NCI-H146 treated with DMSO at 0.1 percent for 48 hours (cell line): ENCODE measurements at regions not wholly inside any gene's neighbourhood (a gene's known extent, or its start where the extent isn't known, plus 50 kb on each side); places are given as distances from the start of the nearest gene placed in this dataset.
"Not testable (repeated sequence)": the region's sequence is repeated elsewhere in the genome, so short reads cannot be mapped to it uniquely, and the experiment has no call there.

Experiments used
- DNase-seq: peaks from one replicate; lab custom pipeline; 2025; ENCODE audit not compliant: unreplicated experiment; lab: John Stamatoyannopoulos, UW

DNA sequence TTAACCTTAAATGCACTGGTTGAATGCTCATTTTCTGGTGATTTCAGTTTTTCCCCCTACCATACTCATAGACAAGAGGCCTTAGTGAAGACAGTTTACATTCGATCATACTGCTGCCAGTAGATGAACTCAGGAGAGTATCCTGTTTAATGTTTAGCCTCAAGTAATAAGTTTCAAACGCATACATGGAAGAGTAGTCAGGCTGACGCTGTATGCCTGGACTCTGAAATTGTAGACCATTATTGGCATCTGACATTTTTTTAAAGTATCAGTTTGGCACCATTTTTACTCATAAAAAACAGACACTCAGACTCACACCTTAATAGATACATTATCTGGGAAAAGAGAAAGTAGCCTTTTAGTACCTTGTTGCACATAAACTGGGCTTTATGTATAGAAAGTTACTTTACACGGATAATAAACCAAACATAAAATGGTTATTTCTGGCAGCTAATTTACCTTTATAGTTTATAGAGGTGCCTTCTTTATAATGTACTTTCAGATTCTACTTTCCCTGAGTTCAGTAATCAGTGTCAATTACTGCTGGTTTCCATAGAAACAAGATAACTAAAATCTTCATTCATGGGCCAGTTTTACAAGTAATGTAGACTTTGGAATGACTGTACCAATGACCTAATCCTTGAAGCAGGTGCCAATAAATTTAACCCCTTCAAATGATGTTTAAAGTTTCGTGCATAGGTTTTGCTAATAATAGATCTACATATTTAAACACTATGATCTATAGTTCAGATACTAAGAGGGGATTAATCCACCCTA, 183.8 kb upstream of the ITGA1 start:
- no peak for DNase-seq

DNA sequence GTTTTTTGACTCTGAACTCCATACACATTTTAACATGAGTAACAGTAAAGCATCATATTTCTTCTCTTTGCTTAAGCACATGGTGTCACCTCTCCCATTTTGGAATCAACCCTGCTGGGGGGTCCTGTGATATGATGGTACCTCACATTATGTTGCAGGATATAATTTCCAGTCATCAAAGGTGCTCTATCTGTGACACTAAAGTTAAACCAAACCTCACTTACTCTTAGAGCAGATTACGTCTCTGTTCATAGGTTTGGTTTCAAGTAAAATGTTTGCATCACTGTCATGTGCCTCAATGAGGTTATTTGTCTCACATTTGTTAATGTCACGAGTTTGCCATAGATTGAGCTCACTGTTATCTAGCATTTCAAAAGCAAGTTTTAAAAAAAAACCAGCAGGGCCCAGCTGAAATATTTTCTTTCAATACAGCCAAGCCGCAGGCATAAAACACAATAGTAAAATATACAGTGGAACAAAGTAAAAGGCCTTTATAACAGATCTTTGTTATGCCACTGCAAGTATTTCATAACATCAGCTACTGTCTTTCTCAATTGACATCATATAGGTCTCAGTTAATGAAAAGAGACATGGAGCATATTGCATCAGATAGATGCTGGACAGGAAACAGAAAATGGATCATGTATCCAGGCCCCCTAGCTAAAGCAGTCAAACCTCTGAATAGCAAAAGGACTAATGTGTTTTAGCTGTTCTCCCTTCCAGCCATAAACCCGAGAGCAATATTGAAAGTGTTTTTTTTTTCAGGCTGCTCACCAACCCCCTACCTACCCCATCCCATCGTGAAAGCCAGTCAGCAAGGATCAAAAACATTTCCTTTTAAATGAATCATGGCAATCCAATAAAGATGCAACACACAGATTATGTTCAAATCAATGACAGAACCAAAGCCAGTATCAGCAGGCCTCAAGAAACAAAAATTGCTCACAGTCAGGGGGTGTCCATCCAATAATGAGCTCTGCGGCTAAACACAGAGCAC, 182.1 kb upstream of the ITGA1 start:
- no peak for DNase-seq

DNA sequence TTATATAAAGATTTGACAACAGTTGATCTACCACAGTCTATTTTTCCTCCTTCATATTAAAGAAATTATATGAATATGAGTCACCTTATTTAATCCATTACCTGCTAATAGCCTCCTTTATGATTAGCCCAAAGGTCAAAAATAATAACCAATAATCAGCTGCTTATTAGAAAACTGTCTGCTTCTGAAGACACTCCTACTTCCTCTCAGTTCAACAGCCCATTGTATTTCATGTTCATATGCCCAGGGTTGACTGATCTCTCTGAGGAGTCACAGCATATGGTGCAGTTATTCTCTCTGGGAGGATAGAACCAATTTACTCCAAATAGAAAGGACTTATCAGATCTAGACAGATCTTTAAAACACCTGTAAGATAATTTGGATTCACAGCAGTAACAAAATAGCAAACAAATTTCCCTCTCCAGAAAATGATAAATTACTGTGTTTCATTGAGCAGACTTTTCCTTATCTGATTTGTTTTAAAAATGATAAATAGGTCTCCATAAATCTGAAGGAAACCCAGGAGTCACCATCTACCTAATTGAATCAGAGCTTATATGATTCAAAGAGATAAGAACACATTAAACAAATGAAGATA, 180.4 kb upstream of the ITGA1 start:
- no peak for DNase-seq

DNA sequence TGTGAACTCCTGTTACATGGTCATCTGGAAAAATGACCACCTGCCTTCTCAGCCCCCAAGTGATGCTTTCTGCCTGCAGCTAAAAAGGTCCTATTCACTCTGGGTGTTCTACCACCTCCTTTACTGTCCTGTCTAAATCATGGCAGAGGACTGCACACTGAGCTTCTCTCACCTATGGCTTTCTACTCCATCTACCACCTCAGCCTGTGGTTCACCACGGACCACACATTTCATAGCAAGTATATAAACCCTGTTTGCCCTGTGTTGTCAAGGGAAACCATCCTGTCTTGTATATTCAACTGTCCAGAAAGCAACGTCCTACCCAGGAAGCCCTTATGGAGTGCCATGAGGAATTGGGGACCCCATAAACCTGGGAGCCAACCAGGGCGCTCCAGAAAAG, 167.4 kb upstream of the ITGA1 start:
- DNase-seq, result no peak

DNA sequence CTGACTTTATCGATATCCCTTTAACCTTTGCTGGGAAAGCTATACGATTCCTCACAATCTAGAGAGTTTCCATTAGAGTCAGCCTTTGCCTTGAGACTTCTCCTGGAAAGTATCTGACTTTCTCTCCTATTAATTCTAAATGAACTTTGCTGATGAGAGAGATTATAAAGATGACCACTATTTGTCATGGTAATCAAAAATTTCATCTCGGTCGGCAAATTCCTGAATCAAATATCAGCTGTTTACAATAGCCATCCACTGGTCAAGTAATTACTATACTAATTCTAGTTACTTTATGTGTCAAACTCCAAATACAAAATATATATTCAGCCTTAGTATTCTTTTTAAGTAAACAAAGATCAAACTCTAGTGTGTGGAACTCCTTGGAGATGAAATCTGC, 164.4 kb upstream of the ITGA1 start:
- no peak for DNase-seq

DNA sequence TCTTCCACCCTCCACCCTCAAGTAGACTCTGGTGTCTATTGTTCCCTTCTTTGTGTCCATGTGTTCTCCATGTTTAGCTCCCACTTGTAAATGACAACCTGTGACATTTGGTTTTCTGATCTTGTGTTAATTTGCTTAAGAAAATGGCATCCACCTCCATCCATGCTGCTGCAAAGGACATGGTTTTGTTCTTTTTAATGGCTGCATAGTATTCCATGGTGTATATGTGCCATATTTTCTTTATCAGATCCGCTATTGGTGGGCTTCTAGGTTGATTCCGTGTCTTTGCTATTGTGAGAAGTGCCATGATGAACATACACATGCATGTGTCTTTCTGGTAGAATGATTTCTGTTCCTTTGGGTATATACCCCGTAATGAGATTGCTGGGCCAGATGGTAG, 163.4 kb upstream of the ITGA1 start:
- no peak for DNase-seq

DNA sequence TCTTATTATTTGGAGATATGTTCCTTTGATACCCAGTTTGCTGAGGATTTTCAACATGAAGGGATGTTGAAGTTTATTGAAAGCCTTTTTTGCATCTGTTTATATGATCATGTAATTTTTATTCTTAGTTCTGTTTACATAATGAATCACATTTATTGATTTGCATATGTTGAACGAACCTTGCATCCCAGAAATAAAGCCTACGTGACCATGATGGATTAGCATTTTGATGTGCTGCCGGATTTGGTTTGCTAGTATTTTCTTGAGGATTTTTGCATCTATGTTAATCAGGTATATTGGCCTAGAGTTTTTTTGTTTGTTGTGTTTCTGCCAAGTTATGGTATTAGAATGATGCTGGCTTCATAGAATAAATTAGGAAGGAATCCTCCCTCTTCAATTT, 161.4 kb upstream of the ITGA1 start:
- no peak for DNase-seq

DNA sequence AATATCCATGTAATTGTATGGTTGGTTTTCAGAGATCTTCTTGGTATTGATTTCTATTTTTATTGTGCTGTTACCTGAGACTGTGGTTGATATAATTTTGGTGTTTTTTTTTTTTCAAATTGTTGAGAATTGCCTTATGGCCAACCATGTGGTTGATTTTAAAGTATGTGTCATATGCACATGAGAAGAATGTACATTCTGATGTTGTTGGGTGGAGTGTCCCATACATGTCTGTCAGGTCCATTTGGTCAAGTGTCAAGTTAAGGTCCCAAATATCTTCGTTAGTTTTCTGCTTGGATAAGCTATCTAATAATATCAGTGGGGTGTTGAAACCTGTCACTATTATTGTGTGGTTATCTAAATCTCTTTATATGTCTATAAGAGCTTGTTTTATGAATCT, 160.0 kb upstream of the ITGA1 start:
- no peak for DNase-seq

DNA sequence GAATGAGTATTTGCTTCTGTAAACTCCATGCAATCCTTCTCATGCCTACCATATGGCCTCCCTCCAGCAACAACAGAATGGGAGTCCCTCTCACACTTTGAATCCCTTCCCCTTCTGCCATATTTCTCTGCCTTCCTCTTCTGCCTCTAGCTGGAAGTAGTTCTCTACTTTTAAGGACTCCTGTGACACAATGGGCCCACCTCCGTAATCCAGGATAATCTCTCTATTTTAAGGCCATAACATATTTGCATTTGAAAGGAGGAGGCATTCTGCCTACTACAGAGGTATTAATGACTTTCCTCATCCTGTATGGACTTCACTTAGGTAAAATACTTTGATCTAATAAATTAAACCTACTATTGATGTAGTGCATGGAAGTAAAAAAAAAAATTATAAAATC, 155.4 kb upstream of the ITGA1 start:
- no peak for DNase-seq

DNA sequence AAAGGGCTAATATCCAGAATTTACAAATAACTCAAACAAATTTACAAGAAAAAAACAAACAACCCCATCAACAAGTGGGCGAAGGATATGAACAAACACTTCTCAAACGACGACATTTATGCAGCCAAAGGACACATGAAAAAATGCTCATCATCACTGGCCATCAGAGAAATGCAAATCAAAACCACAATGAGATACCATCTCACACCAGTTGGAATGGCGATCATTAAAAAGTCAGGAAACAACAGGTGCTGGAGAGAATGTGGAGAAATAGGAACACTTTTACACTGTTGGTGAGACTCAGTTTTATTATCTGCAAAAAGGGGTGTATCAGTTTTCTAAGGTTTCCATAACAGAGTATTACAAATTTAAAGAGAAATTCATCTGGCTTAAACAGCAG, 153.5 kb upstream of the ITGA1 start:
- DNase-seq, result not testable (repeated sequence)

DNA sequence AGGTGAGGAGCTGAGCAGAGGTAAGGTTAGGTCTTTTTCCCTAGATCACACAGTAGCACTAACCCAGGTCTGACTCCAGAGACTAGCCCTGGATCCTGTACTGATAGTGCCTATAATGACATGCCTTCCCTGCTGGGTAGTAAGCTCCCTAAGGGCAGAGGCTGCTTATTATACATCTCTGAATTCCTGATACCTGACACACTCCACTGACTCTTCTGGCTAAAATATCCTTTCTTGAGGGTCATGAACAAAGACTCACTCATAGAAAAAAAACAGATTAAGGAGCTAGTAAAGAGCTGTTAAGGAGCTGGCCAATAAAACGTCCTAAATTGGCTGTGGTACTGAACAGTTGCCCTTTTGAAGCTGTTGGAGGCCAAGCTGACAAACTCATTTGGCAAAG, 149.0 kb upstream of the ITGA1 start:
- DNase-seq, result no peak

DNA sequence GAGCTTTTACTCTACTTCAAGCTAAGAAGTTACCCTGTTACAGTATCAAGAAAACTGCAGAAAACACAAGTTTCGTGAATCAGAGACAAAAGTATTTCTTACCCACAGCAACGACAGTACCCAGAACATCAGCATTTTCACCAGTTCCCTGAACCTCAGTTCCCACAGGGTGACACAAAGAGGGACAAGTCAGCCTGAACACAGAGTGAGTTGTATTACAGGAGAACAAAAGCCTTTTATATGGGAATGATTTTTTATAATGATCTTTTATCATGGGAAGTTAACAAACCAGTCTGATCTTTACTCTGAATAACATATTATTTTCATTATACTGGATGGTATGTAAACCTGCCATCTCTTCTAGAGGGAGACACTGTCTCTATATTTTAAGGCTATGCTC, 139.0 kb upstream of the ITGA1 start:
- no peak for DNase-seq

DNA sequence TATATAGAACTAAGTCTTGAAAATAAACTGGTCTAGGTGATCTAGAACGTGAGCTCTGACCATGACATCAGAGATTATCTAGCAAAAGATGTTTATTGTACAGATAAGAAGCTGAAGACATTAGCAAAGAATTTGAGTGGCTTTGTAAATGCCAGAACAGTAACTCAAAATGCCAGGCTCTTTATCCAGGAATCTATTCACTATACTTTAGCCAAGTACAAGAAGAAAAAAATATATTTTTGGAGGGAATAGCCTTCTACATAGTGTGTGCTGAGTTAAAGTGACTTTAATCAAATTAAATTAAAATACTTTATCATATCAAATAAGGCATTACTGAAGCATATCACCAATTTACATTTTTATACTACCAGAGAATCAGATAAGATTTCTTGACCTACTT, 132.6 kb upstream of the ITGA1 start:
- no peak for DNase-seq

DNA sequence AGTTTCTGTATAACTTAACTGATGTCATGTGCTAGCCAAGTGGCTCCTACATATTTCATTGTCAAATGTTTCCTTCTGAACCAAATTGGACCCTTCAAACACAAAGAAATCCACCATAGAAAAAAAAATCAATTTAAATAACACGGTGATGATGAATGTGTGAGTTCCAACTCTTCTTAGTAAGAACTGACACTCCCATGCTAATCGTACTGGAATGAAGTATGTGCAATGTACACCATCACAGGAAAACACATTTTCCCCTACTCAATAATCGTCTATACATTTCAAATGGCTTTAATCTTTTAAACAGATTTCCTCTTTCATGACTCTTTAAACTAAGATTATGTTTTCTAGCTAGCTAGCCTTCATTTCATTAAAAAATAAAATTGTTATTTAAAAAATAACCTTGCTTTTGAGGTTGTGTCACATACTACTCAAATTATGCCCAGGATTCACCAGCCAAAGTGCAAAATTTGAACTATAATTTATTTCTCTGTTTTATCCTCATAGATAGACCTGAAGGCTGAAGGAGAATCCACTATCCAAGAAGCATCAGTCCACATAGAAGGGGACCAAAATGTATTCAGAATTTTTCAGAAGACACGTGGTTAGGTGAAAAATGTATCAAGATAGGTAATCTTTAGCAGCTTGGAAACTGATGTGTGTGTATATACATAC, 131.0 kb upstream of the ITGA1 start:
- DNase-seq, result no peak

DNA sequence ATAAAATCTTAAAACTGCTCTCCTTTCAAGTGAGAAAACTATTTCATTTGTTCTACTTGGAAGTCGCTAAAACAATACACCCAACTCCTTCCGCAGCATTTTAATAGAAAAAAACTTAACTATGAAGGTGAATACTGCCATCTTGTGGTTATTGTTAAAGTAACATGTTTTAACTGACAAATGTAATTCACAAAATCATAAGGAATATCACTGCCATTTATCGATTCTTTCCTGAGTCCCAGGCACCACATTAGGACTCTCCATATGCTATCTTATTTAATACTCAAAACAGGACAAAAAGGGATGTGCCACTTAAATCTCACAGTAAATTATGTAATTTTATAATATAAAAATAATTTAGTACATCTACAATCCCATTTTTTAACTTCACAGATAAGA, 130.5 kb upstream of the ITGA1 start:
- DNase-seq, result peak; percentile 72

DNA sequence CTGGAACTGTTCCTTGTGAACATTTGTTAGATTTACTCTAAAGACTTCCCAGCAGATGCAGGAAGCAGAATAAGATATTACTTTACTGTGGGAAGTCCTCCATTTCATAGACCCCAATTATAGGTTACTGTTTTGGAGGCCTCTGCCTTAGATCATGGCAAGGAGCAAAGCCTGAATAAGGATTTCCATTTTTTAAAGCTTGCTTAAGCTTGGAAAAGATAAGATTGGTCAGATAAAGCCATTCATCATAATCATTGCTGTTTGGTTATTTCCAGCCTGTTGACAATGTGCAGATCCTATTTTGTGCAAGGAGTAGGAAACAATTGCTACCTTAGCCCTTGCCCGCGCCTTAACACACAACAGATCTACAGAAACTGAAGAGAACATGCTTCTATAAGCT, 129.5 kb upstream of the ITGA1 start:
- no peak for DNase-seq

DNA sequence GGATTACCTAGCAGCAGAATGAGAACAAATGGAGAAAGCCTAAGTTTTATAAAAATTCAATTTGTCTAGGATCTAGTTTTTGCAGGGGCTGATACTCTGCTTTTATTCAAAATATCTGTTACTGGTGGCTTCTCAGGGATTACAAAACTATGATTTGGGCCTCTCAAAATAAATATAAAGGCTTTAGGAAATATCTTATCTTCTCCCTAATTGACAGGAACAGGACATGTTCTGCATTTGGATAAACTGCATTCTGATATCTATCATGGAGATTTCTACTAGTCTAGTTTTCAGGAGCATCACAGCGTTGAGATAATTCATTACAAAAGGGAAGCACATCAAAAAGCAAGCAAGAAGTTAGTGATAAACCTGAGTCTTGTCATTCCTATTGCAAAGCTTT, 127.1 kb upstream of the ITGA1 start:
- DNase-seq, result no peak

DNA sequence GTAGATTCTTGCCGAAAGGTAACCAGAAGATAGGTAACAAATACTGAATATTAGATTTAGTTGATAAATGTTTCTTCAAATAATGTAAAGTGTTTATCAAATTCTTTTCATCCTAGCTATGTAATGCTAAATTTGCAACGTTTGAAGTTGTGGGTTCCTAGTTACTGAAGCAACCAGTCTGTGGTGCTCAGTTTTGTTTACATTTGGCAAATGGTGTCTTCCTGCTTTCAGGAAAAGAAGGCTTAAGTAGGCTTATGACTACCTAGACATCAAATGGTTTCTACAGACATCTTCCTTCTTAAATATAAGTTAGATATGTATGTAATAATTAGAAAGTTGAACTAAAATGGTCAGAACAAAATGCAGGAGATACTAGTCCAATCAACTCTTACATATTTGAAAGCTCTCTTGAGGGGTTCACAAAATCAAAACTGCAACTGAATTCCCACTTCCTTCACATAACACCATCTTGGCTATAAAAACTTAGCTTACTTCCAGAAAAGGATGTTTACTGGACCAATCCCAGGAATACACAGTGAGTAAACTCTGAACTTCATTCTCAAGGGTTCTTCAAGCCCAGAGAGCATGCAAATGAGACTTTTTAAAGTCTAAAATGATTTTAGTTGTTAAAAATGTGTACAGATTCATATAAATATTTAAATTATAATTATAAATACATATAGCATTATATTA, 125.7 kb upstream of the ITGA1 start:
- no peak for DNase-seq

DNA sequence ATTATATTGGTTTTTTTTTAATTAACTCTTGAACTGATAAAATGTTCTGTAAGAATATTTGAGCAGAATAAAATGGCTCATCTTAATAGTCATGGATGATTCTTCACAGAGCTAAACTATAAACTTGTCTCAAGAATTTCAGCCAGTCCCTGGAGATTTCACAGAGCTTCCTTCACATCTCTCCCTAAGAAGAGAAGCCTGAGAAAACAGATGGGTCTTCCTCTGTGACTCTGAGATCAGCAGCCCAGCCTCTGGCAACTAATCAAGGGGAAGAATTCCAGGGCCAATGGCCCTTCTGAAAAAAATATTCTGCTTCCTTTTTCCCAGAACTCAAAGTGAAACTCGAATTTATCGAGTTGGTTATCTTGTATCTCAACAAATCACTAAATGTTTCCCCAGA, 122.2 kb upstream of the ITGA1 start:
- DNase-seq, result no peak

DNA sequence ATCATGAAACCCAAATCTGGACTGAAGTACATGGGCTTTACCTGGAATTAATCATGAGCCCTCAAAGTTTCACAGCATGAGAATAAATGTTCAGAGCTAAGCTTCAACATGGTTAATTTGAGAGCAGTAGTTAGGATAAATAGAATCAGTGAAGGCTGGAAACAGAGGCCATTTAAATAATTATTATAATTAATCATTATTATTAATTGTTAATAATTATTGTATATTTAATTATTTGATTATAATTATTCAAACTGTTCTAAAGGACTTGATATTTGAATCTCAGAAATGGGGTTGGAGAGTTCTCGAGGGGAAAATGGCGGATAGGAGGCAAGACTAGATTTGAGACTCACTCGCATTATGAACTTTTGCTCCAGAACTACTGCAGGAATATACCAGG, 119.6 kb upstream of the ITGA1 start:
- DNase-seq, result no peak
